GM12878 (cell line): ENCODE measurements at regions not wholly inside any gene's neighbourhood (a gene's known extent, or its start where the extent isn't known, plus 50 kb on each side); places are given as distances from the start of the nearest gene placed in this dataset.

Experiments used
- ATAC-seq: fragments of 200-7000 bp; cut with Tn5 transposase; 3 replicates; pipeline ENCODE4 v1.9.1; 2020; ENCODE audit warnings: mild to moderate bottlenecking, moderate library complexity
- BruUV-seq: library from RNA; stranded (reverse); fragments of 400-500 nt; replicated peaks from 2 replicates; lab custom pipeline; 2021; lab: Mats Ljungman, UMichigan
- CTCF ChIA-PET: fragments of 300-600 bp; sonication (Branson Sonifier 250); formaldehyde crosslinking; extraction: SDS; loops from one replicate; lab custom pipeline; 2021; ENCODE audit warnings: inconsistent platforms; lab: Yijun Ruan, JAX
- POLR2A ChIA-PET: fragments of 350-600 bp; formaldehyde crosslinking; extraction: SDS; loops from one replicate; lab custom pipeline; 2021; ENCODE audit warnings: inconsistent platforms; lab: Charles Lee
- RAD21 ChIA-PET: fragments of 300-600 bp; sonication (Branson Sonifier 250); formaldehyde crosslinking; loops from one replicate; lab custom pipeline; 2023; ENCODE audit warnings: antibody characterized with exemption; ENCODE audit not compliant: unreplicated experiment; lab: Charles Lee
- SMC1A ChIA-PET: fragments of 300-600 bp; sonication (Branson Sonifier 250); formaldehyde crosslinking; loops from one replicate; lab custom pipeline; 2023; ENCODE audit not compliant: unreplicated experiment, uncharacterized antibody; lab: Charles Lee
- DNase-seq: peaks from one replicate; pipeline ENCODE4 v3.0.0-alpha.2; 2011; ENCODE audit warnings: low read depth, low spot score
- FAIRE-seq: peaks from 3 replicates; lab custom pipeline; 2011; peaks lifted over from hg19 to GRCh38; lab: Jason Lieb, UNC
- H2AFZ ChIP-seq: 2 replicates; pipeline ENCODE4 v1.6.0; 2011; ENCODE audit warnings: low read depth, low read length, control low read depth; ENCODE audit not compliant: control insufficient read depth
- H3K27ac ChIP-seq: 2 replicates; pipeline ENCODE4 v1.5.1; 2011; ENCODE audit warnings: control low read depth; ENCODE audit not compliant: control insufficient read depth, insufficient read depth
- H3K27me3 ChIP-seq, 2 experiments: replicated peaks in 1 of 2; 2 replicates each; pipeline versions ENCODE4 v1.6.0 to v1.6.1; 2011; ENCODE audit warnings: low read length in 1 of 2; ENCODE audit not compliant: control insufficient read depth in 2 of 2, insufficient read depth in 2 of 2
- H3K36me3 ChIP-seq, 2 experiments: 2 replicates each; pipeline ENCODE4 v1.5.1; 2011; ENCODE audit warnings: low read length in 1 of 2; ENCODE audit not compliant: control insufficient read depth in 2 of 2, insufficient read depth in 2 of 2
- H3K4me1 ChIP-seq: 2 replicates; pipeline ENCODE4 v1.6.1; 2011; ENCODE audit warnings: mild to moderate bottlenecking, low read length, moderate library complexity, mixed read lengths; ENCODE audit not compliant: control insufficient read depth, insufficient read depth
- H3K4me2 ChIP-seq: 2 replicates; pipeline ENCODE4 v1.6.0; 2011; ENCODE audit warnings: control low read depth; ENCODE audit not compliant: control insufficient read depth, insufficient read depth
- H3K4me3 ChIP-seq: fragments of 200-600 bp; sonication (generic); 2 replicates; pipeline ENCODE4 v1.5.1; 2016
- H3K79me2 ChIP-seq: 2 replicates; pipeline ENCODE4 v1.6.0; 2011; ENCODE audit warnings: low read length; ENCODE audit not compliant: control insufficient read depth, insufficient read depth
- H3K9ac ChIP-seq: 2 replicates; pipeline ENCODE4 v1.8.0; 2011; ENCODE audit warnings: low read length, control low read depth, mixed read lengths; ENCODE audit not compliant: control insufficient read depth, insufficient read depth
- H3K9me3 ChIP-seq: replicated peaks from 3 replicates; pipeline ENCODE4 v1.5.1; 2011; ENCODE audit warnings: mild to moderate bottlenecking, low read length; ENCODE audit not compliant: control insufficient read depth, insufficient read depth
- H4K20me1 ChIP-seq: 2 replicates; pipeline ENCODE4 v1.6.0; 2011; ENCODE audit not compliant: control insufficient read depth, insufficient read depth
- WGBS: methylation state at CpG from one replicate; pipeline ENCODE4 v1.1.6; 2016; ENCODE audit warnings: low lambda C conversion rate; ENCODE audit not compliant: insufficient replicate concordance, insufficient coverage; ENCODE audit errors: missing lambda C conversion rate; 5-methylcytosine and 5-hydroxymethylcytosine counted together
- in situ Hi-C: fragments of 300-500 bp; cut with MboI; formaldehyde crosslinking; loops from 9 replicates; pipeline ENCODE4 v1.14.3; 2018; ENCODE audit warnings: mixed read lengths
- intact Hi-C: fragments of 100-400 bp; cut with micrococcal nuclease; formaldehyde crosslinking; loops from one replicate; pipeline ENCODE4 v1.14.2; 2022; ENCODE audit not compliant: unreplicated experiment
- TF ChIP-seq, protein P1 (sequence below): IDR thresholded peaks from 2 replicates; pipeline ENCODE4 v1.6.1; 2012; ENCODE audit warnings: low read depth, low read length, improper control_type of control experiment
- TF ChIP-seq, protein P2 (sequence below): fragments of 450-650 bp; formaldehyde crosslinking; IDR thresholded peaks from 2 replicates; pipeline ENCODE4 v1.5.0; 2022; ENCODE audit warnings: mild to moderate bottlenecking, missing genetic modification characterization

GRCh38 chr11:115616971-115617370 lies 112.8 kb upstream of the CADM1 start (continued):
- TF ChIP-seq, protein P1, sequence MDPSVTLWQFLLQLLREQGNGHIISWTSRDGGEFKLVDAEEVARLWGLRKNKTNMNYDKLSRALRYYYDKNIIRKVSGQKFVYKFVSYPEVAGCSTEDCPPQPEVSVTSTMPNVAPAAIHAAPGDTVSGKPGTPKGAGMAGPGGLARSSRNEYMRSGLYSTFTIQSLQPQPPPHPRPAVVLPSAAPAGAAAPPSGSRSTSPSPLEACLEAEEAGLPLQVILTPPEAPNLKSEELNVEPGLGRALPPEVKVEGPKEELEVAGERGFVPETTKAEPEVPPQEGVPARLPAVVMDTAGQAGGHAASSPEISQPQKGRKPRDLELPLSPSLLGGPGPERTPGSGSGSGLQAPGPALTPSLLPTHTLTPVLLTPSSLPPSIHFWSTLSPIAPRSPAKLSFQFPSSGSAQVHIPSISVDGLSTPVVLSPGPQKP = no peak
- TF ChIP-seq, all 136 proteins: peak for 0

- Histone ChIP-seq H3K4me3 (no peak overlapping the region), H3K4me1 (no peaks in the 10 kb centered on the region), H3K9ac (no peak overlapping the region), H4K20me1 (no peaks in the 10 kb centered on the region), H3K9me3 (no peaks in the 10 kb centered on the region), H2AFZ (no peak overlapping the region), H3K27ac (no peak overlapping the region), H3K4me2 (no peak overlapping the region), H3K79me2 (no peaks in the 10 kb centered on the region), H3K27me3 (no peaks in the 10 kb centered on the region), H3K36me3 (no peaks in the 10 kb centered on the region)
- intact Hi-C loops = no loop called here
- TF ChIP-seq, protein P2, sequence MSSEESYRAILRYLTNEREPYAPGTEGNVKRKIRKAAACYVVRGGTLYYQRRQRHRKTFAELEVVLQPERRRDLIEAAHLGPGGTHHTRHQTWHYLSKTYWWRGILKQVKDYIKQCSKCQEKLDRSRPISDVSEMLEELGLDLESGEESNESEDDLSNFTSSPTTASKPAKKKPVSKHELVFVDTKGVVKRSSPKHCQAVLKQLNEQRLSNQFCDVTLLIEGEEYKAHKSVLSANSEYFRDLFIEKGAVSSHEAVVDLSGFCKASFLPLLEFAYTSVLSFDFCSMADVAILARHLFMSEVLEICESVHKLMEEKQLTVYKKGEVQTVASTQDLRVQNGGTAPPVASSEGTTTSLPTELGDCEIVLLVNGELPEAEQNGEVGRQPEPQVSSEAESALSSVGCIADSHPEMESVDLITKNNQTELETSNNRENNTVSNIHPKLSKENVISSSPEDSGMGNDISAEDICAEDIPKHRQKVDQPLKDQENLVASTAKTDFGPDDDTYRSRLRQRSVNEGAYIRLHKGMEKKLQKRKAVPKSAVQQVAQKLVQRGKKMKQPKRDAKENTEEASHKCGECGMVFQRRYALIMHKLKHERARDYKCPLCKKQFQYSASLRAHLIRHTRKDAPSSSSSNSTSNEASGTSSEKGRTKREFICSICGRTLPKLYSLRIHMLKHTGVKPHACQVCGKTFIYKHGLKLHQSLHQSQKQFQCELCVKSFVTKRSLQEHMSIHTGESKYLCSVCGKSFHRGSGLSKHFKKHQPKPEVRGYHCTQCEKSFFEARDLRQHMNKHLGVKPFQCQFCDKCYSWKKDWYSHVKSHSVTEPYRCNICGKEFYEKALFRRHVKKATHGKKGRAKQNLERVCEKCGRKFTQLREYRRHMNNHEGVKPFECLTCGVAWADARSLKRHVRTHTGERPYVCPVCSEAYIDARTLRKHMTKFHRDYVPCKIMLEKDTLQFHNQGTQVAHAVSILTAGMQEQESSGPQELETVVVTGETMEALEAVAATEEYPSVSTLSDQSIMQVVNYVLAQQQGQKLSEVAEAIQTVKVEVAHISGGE (CRISPR knock-in tag) = no peak
- in situ Hi-C loops = no loop called here
- DNase-seq (no peak), FAIRE-seq (no peak), ATAC-seq (no peak)
- no TSS peak for BruUV-seq
- ChIA-PET POLR2A (no interaction called here), RAD21 (no interaction called here), CTCF (no interaction called here), SMC1A (no interaction called here)
- WGBS = 25% methylated on average over 9 of the region's 9 CpGs
Measured at GRCh38 chr11:115613986-115614632, 109.9 kb upstream of the CADM1 start.
